Stimulated activated CD4-positive, alpha-beta T cell treated with anti-CD3 and anti-CD28 coated beads, Interleukin-1b, Interleukin-23, amount 100 ng/mL, for 24 hours (primary cell): ENCODE measurements at regions not wholly inside any gene's neighbourhood (a gene's known extent, or its start where the extent isn't known, plus 50 kb on each side); places are given as distances from the start of the nearest gene placed in this dataset.

ENCODE experiments used
- DNase-seq, 4 experiments: peaks; one replicate each; pipeline ENCODE4 v3.0.0-alpha.2; 2020; ENCODE audit warnings: low read depth in 4 of 4, low spot score in 1 of 4

GRCh38 chr15:97736748-97737147 is 223.8 kb upstream of the ARRDC4 start:
- no peak for DNase-seq

GRCh38 chr15:97745481-97746071 is 214.9 kb upstream of the ARRDC4 start:
- no peak for DNase-seq

DNA sequence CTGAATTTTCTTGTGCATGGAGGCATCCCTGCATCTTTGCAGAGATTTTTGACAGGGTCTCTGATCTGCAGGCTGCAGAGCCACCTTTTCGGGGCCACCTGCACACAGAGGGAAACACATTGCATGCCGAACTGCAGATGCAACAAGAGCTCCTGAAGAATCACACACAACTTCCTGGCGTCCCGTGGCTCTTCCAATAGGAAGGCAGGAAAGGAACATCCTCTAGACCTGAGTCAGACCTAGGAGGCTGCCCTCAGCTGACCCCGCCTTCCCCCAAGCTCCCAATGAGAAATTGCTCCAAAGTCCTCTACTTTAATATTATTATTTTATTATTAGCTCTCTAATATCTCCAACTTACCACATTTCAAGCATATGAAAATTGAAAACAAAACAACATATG is 213.2 kb upstream of the ARRDC4 start:
- no peak for DNase-seq

- DNase-seq, result no peak
Observed at GRCh38 chr15:97748576-97748975, 211.9 kb upstream of the ARRDC4 start.

DNA sequence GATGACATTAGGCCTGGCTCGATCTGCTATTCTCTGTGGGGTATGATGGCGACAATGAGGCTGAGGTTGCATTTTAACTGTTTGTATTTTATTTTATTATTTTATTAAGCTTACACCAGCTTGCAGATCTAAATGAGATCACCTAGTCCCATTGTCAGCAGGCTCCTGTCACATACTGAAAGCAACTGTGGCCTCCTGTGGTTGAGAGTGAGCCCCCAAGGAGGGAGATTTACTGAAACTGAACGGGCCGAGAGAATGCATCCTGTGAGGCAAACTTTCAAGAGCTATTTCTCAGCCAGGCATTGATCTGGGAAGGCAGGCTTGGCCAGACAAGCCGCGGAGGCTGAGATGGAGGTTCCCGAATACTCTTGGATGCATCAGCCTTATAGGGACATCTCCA is 210.4 kb upstream of the ARRDC4 start:
- DNase-seq, result no peak

- DNase-seq, result no peak
Observed at GRCh38 chr15:97755726-97756125, 204.8 kb upstream of the ARRDC4 start.

DNA sequence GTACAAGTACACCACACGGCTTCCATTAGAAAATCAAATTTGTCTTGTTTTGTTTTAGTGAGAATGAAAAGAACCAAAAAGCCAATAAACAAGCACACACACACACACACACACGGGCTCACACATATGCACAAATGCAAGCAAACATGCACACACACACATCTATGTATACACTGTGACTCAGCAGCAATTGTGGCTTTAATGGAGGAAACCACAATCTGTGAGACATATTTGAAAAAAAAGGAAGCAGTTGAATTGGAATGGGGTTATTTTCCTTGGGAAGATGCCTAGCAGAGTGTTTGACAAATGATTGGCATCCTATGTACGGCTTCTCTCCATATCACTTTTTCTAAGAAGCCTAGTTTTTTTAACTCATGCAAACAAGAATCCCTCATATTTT is 201.1 kb upstream of the ARRDC4 start:
- DNase-seq, result no peak

GRCh38 chr15:97761110-97761509 is 199.4 kb upstream of the ARRDC4 start:
- no peak for DNase-seq

GRCh38 chr15:97783240-97783639 is 177.3 kb upstream of the ARRDC4 start:
- no peak for DNase-seq

DNA sequence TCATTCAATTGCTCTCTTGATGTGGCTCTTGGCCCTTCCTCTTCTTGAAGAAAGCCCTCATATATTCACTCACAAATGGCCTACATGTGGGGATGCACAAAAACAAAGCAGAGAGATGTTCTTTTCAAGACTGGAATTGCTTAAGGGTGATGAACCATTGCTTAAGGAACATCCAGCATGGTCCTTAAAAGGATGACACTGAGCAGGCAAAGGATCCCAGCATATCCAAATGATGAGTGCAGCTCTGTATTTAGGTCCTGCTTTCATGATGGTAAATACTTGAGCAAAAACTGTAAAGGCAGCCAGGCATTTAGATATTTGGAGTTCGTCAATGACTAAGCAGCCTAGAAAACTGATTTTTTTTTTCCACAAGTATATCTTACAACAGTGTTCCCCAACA is 173.8 kb upstream of the ARRDC4 start:
- no peak for DNase-seq

DNA sequence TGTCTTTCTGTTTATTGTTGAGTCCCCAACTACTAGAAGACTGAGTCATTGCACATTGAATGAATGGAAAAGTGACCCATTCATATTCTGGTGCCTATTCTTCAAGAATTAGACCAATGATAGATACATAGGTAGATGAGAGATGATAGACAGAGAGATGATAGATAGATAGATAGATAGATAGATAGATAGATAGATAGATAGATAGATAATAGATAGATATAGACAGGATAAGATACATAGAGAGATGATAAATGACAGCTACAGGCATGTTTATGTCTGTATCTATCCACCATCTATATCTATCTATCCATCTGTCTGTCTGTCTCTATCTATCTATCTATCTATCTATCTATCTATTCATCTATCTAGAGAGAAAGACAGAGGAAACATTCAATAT is 170.3 kb upstream of the ARRDC4 start:
- DNase-seq, result no peak

DNA sequence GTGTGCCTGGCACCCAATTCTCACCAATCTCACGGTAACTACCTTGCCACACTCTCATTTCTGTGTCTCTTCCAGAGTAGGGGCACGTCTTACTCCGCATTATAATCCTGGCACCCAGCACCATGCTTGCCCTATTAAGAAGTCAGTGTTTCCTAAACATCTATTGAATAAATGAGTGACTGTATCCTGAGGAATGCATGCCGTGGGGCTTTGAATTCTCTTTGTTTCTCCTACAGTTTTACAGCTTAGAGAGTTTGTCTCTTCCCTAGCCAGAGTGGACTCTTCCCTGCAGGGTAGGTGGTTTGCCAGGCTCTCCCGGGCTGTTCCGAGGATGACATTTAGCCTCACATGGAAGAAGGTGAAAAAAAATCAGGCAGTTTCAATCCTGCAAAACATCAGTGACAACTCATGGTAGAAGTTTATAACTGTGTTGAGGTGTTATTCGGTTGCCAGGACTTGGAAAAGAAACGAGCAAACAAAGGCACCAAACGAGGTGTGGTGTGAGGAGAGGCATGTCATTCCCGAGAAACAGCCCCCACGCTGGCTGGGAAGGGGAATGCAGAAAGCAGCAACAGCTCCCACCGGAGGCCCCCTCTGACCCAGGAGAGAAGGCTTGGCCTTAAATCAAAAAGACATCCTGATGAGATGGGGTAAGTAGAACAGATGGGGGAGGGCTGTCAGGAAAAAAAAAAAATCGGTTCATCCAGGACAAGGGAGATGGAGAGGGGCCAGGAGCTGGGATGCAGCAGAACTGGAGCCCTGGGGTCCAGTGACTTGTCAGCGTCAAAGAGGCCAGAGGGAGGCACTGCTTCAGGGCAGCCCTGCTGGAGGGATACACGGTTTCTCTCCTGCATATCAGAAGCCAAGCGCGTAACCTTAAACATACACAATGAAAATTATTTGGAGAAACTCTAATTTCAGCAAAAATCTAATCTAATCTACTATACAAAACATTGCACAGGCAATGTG is 168.4 kb upstream of the ARRDC4 start:
- DNase-seq, result no peak

GRCh38 chr15:97804950-97805349 is 155.6 kb upstream of the ARRDC4 start:
- DNase-seq, result no peak

GRCh38 chr15:97806766-97807165 is 153.7 kb upstream of the ARRDC4 start:
- DNase-seq, result no peak

- DNase-seq, result no peak
Observed at GRCh38 chr15:97815835-97816234, 144.7 kb upstream of the ARRDC4 start.

DNA sequence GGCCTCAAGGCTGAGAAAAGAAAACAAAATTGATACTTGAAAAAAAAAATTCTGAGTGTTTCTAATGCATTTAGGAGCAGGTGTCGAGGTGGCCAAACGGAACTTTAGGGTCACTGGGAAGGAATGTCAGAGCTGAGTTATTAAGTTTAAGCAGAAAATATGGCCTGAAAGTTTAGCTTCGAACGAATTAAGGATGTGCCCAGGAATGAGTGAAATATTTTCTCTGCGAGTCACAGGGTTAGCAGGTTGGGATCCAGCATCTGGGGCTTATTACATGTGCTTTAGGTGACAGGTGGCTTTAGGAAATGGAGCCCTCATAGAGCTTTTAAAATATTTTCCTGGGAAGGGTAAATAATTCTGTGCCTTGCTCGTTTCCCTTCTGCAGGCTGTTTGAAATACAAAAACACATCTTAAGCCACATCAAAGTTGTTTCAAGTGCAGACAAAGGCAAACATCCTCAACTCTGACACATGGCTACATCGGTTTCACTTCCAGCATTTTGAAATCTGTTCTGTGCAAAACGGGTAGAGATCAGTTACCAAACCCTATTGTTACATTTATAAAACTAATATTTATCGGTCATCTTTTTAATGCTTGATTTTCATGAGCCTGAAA is 143.1 kb upstream of the ARRDC4 start:
- no peak for DNase-seq

GRCh38 chr15:97836003-97836402 is 124.5 kb upstream of the ARRDC4 start:
- DNase-seq, result no peak

GRCh38 chr15:97837896-97838295 is 122.6 kb upstream of the ARRDC4 start:
- DNase-seq, result no peak

DNA sequence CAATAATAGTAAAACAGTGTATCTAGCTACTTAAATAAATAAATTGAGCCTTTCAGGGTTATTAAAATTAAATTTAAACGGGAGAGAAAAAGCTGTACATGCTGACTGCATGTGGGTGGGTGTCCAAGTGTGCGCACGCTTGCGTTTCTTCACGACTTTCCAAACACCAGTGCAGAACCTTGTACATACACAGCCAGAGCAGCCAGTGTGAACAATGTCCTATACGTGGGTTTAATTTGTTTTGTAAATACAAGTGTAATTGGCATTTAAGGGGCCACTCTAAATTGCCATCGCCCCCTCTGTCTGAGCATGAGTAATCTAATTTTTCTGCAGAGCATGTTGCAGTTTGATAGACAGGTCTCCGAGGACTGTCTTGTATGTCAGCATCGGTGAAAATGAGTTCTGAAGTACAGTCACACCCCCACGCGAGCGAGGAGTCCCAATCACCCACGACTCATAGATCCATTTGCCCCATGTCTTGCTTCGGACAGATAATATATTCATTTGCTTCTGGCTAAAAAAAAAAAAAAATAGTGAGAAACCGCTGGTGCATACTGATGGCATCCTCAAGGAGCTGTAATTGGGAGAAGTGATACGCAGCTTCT is 121.8 kb upstream of the ARRDC4 start:
- no peak for DNase-seq

GRCh38 chr15:97840501-97840900 is 120.0 kb upstream of the ARRDC4 start:
- DNase-seq, result no peak

GRCh38 chr15:97841558-97841957 is 118.9 kb upstream of the ARRDC4 start:
- DNase-seq, result no peak

- DNase-seq, result no peak
Observed at GRCh38 chr15:97849183-97849582, 111.3 kb upstream of the ARRDC4 start.
